OCI-LY3 (cell line): ENCODE measurements at regions not wholly inside any gene's neighbourhood (a gene's known extent, or its start where the extent isn't known, plus 50 kb on each side); places are given as distances from the start of the nearest gene placed in this dataset.

Source experiments
- H2AFZ ChIP-seq: fragments of 200-600, 300-600 bp; shearing (Covaris generic); 2 replicates; pipeline ENCODE4 v1.6.0; 2014; ENCODE audit warnings: antibody characterized with exemption, low read depth, low read length
- H3K27ac ChIP-seq: fragments of 200-600, 300-600 bp; sonication (generic); 2 replicates; pipeline ENCODE4 v1.5.1; 2014; ENCODE audit warnings: mild to moderate bottlenecking, low read length, moderate library complexity, mixed read lengths
- H3K27me3 ChIP-seq: fragments of 200-600, 300-600 bp; sonication (generic); 2 replicates; pipeline ENCODE4 v1.6.1; 2014; ENCODE audit warnings: low read depth, low read length, mixed read lengths
- H3K36me3 ChIP-seq: fragments of 200-600, 300-600 bp; sonication (generic); replicated peaks from 2 replicates; pipeline ENCODE3; 2014; ENCODE audit warnings: low read depth, low read length, mixed read lengths
- H3K4me1 ChIP-seq: fragments of 300-600, 200-600 bp; sonication (generic); 2 replicates; pipeline ENCODE4 v1.6.1; 2014; ENCODE audit warnings: low read length, mixed read lengths
- H3K4me2 ChIP-seq: fragments of 200-600, 300-600 bp; sonication (generic); 2 replicates; pipeline ENCODE4 v1.6.1; 2014; ENCODE audit warnings: low read length, mixed read lengths
- H3K4me3 ChIP-seq: fragments of 300-600, 200-600 bp; sonication (generic); 2 replicates; pipeline ENCODE4 v1.5.1; 2014; ENCODE audit warnings: antibody characterized with exemption, mild to moderate bottlenecking, low read length, moderate library complexity
- H3K79me2 ChIP-seq: fragments of 300-600, 200-600 bp; shearing (Covaris generic); 2 replicates; pipeline ENCODE4 v1.6.1; 2014; ENCODE audit warnings: mild to moderate bottlenecking, low read length, mixed read lengths
- H3K9ac ChIP-seq: fragments of 300-600, 200-600 bp; shearing (Covaris generic); 2 replicates; pipeline ENCODE4 v1.6.0; 2014; ENCODE audit warnings: mild to moderate bottlenecking, low read length, moderate library complexity
- H3K9me3 ChIP-seq: fragments of 200-600, 300-600 bp; shearing (Covaris generic); 2 replicates; pipeline ENCODE4 v1.6.1; 2014; ENCODE audit warnings: low read length, mixed read lengths; ENCODE audit not compliant: insufficient read depth
- H4K20me1 ChIP-seq: fragments of 200-600, 300-600 bp; sonication (generic); 2 replicates; pipeline ENCODE4 v1.6.1; 2016; ENCODE audit warnings: low read length, mixed read lengths; ENCODE audit not compliant: insufficient read depth
- EZH2phosphoT487 ChIP-seq: fragments of 200-600 bp; shearing (Covaris generic); IDR thresholded peaks from 2 replicates; pipeline ENCODE4 v1.6.1; 2018; ENCODE audit warnings: antibody characterized with exemption, mixed run types, low read depth
- TF ChIP-seq, protein P1 (sequence below): fragments of 200-600, 300-600 bp; sonication (generic); IDR thresholded peaks from 2 replicates; pipeline ENCODE4 v1.5.1; 2014; ENCODE audit warnings: antibody characterized with exemption, low read length, low read depth

DNA sequence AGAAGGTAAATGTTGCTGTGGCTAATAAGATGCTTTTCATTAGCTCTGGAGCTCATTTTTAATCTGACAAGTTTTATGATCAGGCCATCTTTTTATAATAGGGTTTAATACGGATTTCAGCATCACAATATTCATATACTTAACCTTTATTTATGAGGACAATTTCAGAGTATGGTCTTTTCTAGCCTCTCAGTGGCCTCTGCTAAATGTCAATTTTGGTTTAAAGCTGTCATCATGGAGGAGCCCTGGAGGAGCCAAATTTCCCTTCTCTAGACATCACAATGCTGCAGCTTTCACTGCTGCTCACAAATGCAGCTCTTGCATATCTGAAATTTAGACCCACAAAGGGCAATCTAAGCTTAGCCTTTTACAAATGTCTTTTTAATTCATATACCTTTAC lies 510.4 kb downstream of the PCDH7 start:
- Histone ChIP-seq H3K4me3 (no peak overlapping the region), H3K27me3 (no peaks in the 10 kb centered on the region), H3K4me1 (peaks cover 9% of the 10 kb centered on the region; the same call in 1 of the 2 replicates), H3K9me3 (no peaks in the 10 kb centered on the region), H3K9ac (no peak overlapping the region), H3K27ac (no peak overlapping the region), H3K4me2 (no peak overlapping the region), H3K36me3 (no peaks in the 10 kb centered on the region), H2AFZ (no peak overlapping the region), H4K20me1 (no peaks in the 10 kb centered on the region), H3K79me2 (no peaks in the 10 kb centered on the region)
- TF ChIP-seq EZH2phosphoT487, result no peak
- TF ChIP-seq, protein P1, sequence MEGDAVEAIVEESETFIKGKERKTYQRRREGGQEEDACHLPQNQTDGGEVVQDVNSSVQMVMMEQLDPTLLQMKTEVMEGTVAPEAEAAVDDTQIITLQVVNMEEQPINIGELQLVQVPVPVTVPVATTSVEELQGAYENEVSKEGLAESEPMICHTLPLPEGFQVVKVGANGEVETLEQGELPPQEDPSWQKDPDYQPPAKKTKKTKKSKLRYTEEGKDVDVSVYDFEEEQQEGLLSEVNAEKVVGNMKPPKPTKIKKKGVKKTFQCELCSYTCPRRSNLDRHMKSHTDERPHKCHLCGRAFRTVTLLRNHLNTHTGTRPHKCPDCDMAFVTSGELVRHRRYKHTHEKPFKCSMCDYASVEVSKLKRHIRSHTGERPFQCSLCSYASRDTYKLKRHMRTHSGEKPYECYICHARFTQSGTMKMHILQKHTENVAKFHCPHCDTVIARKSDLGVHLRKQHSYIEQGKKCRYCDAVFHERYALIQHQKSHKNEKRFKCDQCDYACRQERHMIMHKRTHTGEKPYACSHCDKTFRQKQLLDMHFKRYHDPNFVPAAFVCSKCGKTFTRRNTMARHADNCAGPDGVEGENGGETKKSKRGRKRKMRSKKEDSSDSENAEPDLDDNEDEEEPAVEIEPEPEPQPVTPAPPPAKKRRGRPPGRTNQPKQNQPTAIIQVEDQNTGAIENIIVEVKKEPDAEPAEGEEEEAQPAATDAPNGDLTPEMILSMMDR, result no peak

DNA sequence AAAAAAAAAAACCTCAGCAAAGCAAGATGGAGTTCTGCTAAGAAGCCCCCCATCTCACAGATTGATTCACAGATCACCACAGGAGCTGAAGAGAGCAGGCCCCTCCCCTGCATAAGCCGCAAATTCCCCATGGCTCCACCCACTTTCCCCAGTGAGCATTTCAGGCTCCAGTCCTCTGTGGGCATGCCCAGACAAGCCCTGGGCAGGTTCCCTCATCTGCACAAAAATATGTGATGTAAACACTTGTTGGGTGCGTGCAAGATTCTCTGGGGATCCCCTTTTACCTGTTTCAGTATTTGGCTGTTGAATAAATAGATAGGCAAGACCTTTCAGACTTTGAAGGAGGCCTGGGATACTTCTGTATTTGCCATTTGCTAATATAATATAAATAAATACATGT lies 514.3 kb downstream of the PCDH7 start:
- no peak overlapping the region for H2AFZ ChIP-seq
- no peaks in the 10 kb centered on the region for H3K27me3 ChIP-seq
- TF ChIP-seq, protein P1, result no peak
- no peak for TF ChIP-seq EZH2phosphoT487
- H3K4me2 ChIP-seq, result 0 out of 2 replicates have a peak overlapping the region, but pooled peaks have one; percentile 2
- peaks cover 9% of the 10 kb centered on the region; the same call in 1 of the 2 replicates for H3K4me1 ChIP-seq
- H3K9ac ChIP-seq, result no peak overlapping the region
- no peaks in the 10 kb centered on the region for H3K79me2 ChIP-seq
- H4K20me1 ChIP-seq, result no peaks in the 10 kb centered on the region
- no peaks in the 10 kb centered on the region for H3K9me3 ChIP-seq
- no peak overlapping the region for H3K4me3 ChIP-seq
- no peak overlapping the region for H3K27ac ChIP-seq
- no peaks in the 10 kb centered on the region for H3K36me3 ChIP-seq

DNA sequence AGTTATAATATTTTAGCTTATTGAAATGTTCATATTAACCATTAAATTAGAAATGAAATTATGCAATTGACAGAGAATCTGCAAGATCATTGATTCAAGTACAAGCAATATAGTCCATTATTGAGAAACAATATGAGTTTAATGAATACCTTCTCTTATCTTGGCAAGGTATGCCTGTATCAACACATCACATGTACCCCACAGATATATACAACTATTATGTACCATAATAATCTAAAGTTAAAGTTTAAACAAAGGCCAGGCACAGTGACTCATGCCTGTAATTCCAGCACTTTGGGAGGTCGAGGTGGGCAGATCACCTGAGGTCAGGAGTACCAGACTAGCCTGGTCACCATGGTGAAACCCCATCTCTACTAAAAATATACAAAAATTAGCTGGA lies 514.7 kb downstream of the PCDH7 start:
- Histone ChIP-seq H4K20me1 (no peaks in the 10 kb centered on the region), H3K27ac (no peak overlapping the region), H3K27me3 (no peaks in the 10 kb centered on the region), H3K4me1 (peaks cover 9% of the 10 kb centered on the region; the same call in 1 of the 2 replicates), H3K79me2 (no peaks in the 10 kb centered on the region), H3K4me3 (no peak overlapping the region), H2AFZ (no peak overlapping the region), H3K9ac (no peak overlapping the region), H3K4me2 (no peak overlapping the region), H3K9me3 (no peaks in the 10 kb centered on the region), H3K36me3 (no peaks in the 10 kb centered on the region)
- TF ChIP-seq, protein P1, result no peak
- TF ChIP-seq EZH2phosphoT487, result no peak

DNA sequence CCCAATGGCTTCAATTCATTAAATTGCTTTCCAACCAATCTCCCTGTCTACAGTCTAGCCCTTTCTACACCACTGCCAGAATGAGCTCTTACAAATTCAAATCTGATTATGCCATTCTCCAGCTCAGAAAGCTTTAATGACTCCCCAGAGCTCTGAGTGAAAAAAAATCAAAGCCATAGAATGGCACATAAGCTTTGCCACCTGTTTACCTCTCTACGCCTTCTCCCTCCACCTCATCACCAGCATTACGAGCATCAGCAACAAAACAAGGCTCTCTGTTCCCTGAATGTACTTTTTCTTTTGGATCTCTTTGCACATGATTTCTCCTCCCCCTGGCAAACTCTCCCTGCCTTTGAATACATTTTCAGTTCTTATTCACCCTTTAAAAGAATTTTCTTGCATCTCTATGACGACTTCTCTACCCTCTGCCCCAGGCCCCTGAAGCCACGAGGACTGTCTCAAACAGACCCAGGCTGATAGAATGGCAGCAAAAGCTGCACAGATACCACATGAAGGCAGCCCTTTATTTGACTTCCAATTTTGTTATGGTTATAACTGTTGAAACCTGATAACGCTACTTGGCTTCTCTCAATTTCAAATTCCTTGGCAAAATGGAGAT lies 516.0 kb downstream of the PCDH7 start:
- Histone ChIP-seq H3K27me3 (no peaks in the 10 kb centered on the region), H2AFZ (peak overlapping the region; percentile 52; the same call in 1 of the 2 replicates), H4K20me1 (no peaks in the 10 kb centered on the region), H3K4me3 (no peak overlapping the region), H3K9me3 (no peaks in the 10 kb centered on the region), H3K79me2 (no peaks in the 10 kb centered on the region), H3K4me2 (no peak overlapping the region), H3K36me3 (no peaks in the 10 kb centered on the region), H3K9ac (no peak overlapping the region), H3K27ac (no peak overlapping the region), H3K4me1 (peaks cover 9% of the 10 kb centered on the region; the same call in 1 of the 2 replicates)
- TF ChIP-seq, protein P1, result no peak
- TF ChIP-seq EZH2phosphoT487, result no peak
